GM12891 (cell line): ENCODE measurements at regions not wholly inside any gene's neighbourhood (a gene's known extent, or its start where the extent isn't known, plus 50 kb on each side); places are given as distances from the start of the nearest gene placed in this dataset.

Experiments
- PAX5 ChIP-seq: IDR thresholded peaks from 2 replicates; pipeline ENCODE4 v1.6.1; 2011; ENCODE audit warnings: low read length, moderate library complexity, mild to moderate bottlenecking; ENCODE audit not compliant: insufficient read depth, severe bottlenecking
- POLR2A ChIP-seq: IDR thresholded peaks from 2 replicates; pipeline ENCODE4 v1.6.1; 2011; ENCODE audit warnings: low read depth, low read length, control low read depth
- POLR2AphosphoS5 ChIP-seq: IDR thresholded peaks from 2 replicates; pipeline ENCODE4 v1.6.1; 2011; ENCODE audit warnings: low read depth, low read length, control low read depth
- POU2F2 ChIP-seq: IDR thresholded peaks from 2 replicates; pipeline ENCODE4 v1.6.1; 2011; ENCODE audit warnings: low read depth, mild to moderate bottlenecking, control low read depth, low read length, moderate library complexity
- SPI1 ChIP-seq: IDR thresholded peaks from 2 replicates; pipeline ENCODE4 v1.6.1; 2011; ENCODE audit warnings: low read depth, low read length, control low read depth

- no peak for TF ChIP-seq POLR2AphosphoS5
- no peak for TF ChIP-seq POLR2A
- no peak for TF ChIP-seq PAX5
- no peak for TF ChIP-seq SPI1
- no peak for TF ChIP-seq POU2F2
These were observed 149.0 kb upstream of the GSC start for GRCh38 chr14:94918896-94919295.
